Stomach (tissue), 8 donors: ENCODE measurements at regions not wholly inside any gene's neighbourhood (a gene's known extent, or its start where the extent isn't known, plus 50 kb on each side); places are given as distances from the start of the nearest gene placed in this dataset.
A peak's percentile ranks its signal among the peaks of the same experiment; 100 is the strongest.

Experiments used
- DNase-seq, 2 donors: peaks; one replicate each; pipeline versions ENCODE4 v3.0.0 to v3.0.0-alpha.2; 2013 to 2019
- H3K27ac ChIP-seq, 5 donors: fragments of 200-600 bp in 4 of 5; sonication (generic) in 4 of 5; one replicate each; pipeline ENCODE4 v1.5.1; 2013 to 2019; ENCODE audit warnings: mild to moderate bottlenecking in 1 of 5, moderate library complexity in 1 of 5
- H3K27me3 ChIP-seq, 3 donors: fragments of 200-600 bp; sonication (generic); one replicate each; pipeline ENCODE4 v1.5.1; 2017 to 2019; ENCODE audit warnings: mixed run types in 1 of 3
- H3K36me3 ChIP-seq, 4 donors: fragments of 200-600 bp; sonication (generic); 1 replicate in 3 of 4; 2 replicates in 1 of 4; pipeline ENCODE4 v1.5.1; 2016 to 2019
- H3K4me1 ChIP-seq, 4 donors: fragments of 200-600 bp; sonication (generic); one replicate each; pipeline ENCODE4 v1.5.1; 2016 to 2019
- H3K4me3 ChIP-seq, 4 donors: fragments of 200-600 bp; sonication (generic) in 3 of 4; one replicate each; pipeline ENCODE4 v1.5.1; 2016 to 2019; ENCODE audit warnings: mild to moderate bottlenecking in 1 of 4
- H3K9me3 ChIP-seq, 4 donors: fragments of 200-600 bp; sonication (generic); one replicate each; pipeline ENCODE4 v1.5.1; 2016 to 2019
- CTCF ChIP-seq, 7 experiments: fragments of 450-650 bp in 4 of 7; fragments of 200-600 bp in 3 of 7; sonication (generic) in 3 of 7; IDR thresholded peaks; one replicate each; pipeline ENCODE4 v1.5.1; 2016 to 2019; ENCODE audit warnings: antibody characterized with exemption in 7 of 7, control low read depth in 2 of 7, mild to moderate bottlenecking in 1 of 7
- EP300 ChIP-seq: sonication (generic); formaldehyde crosslinking; IDR thresholded peaks from one replicate; pipeline ENCODE4 v1.6.1; 2017; ENCODE audit warnings: antibody characterized with exemption
- POLR2A ChIP-seq, 4 donors: fragments of 450-650 bp; IDR thresholded peaks; one replicate each; pipeline ENCODE4 v1.6.1; 2016; ENCODE audit warnings: antibody characterized with exemption in 4 of 4, control low read depth in 2 of 4, mild to moderate bottlenecking in 1 of 4, moderate library complexity in 1 of 4
- POLR2AphosphoS5 ChIP-seq, 3 donors: sonication (generic); formaldehyde crosslinking; IDR thresholded peaks; one replicate each; pipeline ENCODE4 v1.6.1; 2016; ENCODE audit warnings: antibody characterized with exemption in 3 of 3
- WGBS, 5 donors: extraction: QIAGEN DNeasy Blood & Tissue Kit in 3 of 5; methylation state at CpG; one replicate each; pipeline versions ENCODE4 v1.1.5 to v1.1.7; 2013 to 2018; 5-methylcytosine and 5-hydroxymethylcytosine counted together
- intact Hi-C: fragments of 100-400 bp; cut with DNase I; formaldehyde crosslinking; loops from one replicate; pipeline ENCODE4 v1.15.1; 2023; ENCODE audit warnings: low total_unique reads
- donor health status: healthy with polysubstance abuse.
- donor health status: Bipolar disorder and iron deficiency.
- donor health status: healthy.

- WGBS, 5 donors, result 89 to 91% (median 90%) methylated on average over 22 to 26 of the region's 26 CpGs
- no peaks in the 10 kb centered on the region for H3K27me3 ChIP-seq
- TF ChIP-seq POLR2AphosphoS5 (IDR thresholded peaks at IDR 0.05) (no peak), POLR2A (IDR thresholded peaks at IDR 0.05) (no peak), CTCF (IDR thresholded peaks at IDR 0.05) (no peak), EP300 (no peak)
- H3K9me3 ChIP-seq, result peaks cover 0 to 4% (median 2%) of the 10 kb centered on the region in 4 donors
- H3K4me1 ChIP-seq, result no peaks in the 10 kb centered on the region
- no peak overlapping the region for H3K27ac ChIP-seq
- no peaks in the 10 kb centered on the region for H3K36me3 ChIP-seq
- peak in 1 of 2 donors; percentile 20 for DNase-seq
- intact Hi-C loops, result no loop called here
- no peak overlapping the region for H3K4me3 ChIP-seq
These were observed 210.5 kb upstream of the SHH start for GRCh38 chr7:156022483-156023459.

- no peak for TF ChIP-seq POLR2A (IDR thresholded peaks at IDR 0.05)
- no peak for TF ChIP-seq POLR2AphosphoS5 (IDR thresholded peaks at IDR 0.05)
- no peak for TF ChIP-seq EP300
- TF ChIP-seq CTCF (IDR thresholded peaks at IDR 0.05), result no peak
- H3K4me3 ChIP-seq, result no peak overlapping the region
- H3K27ac ChIP-seq, result no peak overlapping the region
- 78 to 91% (median 86%) methylated on average over 9 of the region's 9 CpGs for WGBS, 5 donors
- no peaks in the 10 kb centered on the region for H3K27me3 ChIP-seq
- no peaks in the 10 kb centered on the region for H3K36me3 ChIP-seq
- peaks cover 0 to 4% (median 2%) of the 10 kb centered on the region in 4 donors for H3K9me3 ChIP-seq
- DNase-seq, result no peak
- intact Hi-C loops, result no loop called here
- H3K4me1 ChIP-seq, result no peaks in the 10 kb centered on the region
These were observed 209.2 kb upstream of the SHH start for GRCh38 chr7:156021471-156021870.

- 78 to 83% (median 79%) methylated on average over 5 of the region's 5 CpGs for WGBS, 5 donors
- peaks cover 0 to 4% (median 2%) of the 10 kb centered on the region in 4 donors for H3K9me3 ChIP-seq
- no peaks in the 10 kb centered on the region for H3K36me3 ChIP-seq
- intact Hi-C loops, result no loop called here
- H3K4me1 ChIP-seq, result no peaks in the 10 kb centered on the region
- no peak for TF ChIP-seq EP300
- no peak for TF ChIP-seq CTCF (IDR thresholded peaks at IDR 0.05)
- no peak for TF ChIP-seq POLR2AphosphoS5 (IDR thresholded peaks at IDR 0.05)
- TF ChIP-seq POLR2A (IDR thresholded peaks at IDR 0.05), result no peak
- no peak overlapping the region for H3K4me3 ChIP-seq
- no peak for DNase-seq
- no peak overlapping the region for H3K27ac ChIP-seq
- peaks cover 0 to 2% (median 0%) of the 10 kb centered on the region in 3 donors for H3K27me3 ChIP-seq
These were observed 208.3 kb upstream of the SHH start for GRCh38 chr7:156020566-156020965.

- DNase-seq, result peak in 1 of 2 donors; percentile 20
- Histone ChIP-seq H3K27me3 (peaks cover 0 to 4% (median 0%) of the 10 kb centered on the region in 3 donors), H3K4me3 (no peak overlapping the region), H3K4me1 (no peaks in the 10 kb centered on the region), H3K36me3 (no peaks in the 10 kb centered on the region), H3K27ac (no peak overlapping the region), H3K9me3 (peaks cover 0 to 4% (median 2%) of the 10 kb centered on the region in 4 donors)
- TF ChIP-seq EP300 (no peak), CTCF (IDR thresholded peaks at IDR 0.05) (no peak), POLR2A (IDR thresholded peaks at IDR 0.05) (no peak), POLR2AphosphoS5 (IDR thresholded peaks at IDR 0.05) (no peak)
- 83 to 91% (median 89%) methylated on average over 13 of the region's 13 CpGs for WGBS, 5 donors
- intact Hi-C loops, result no loop called here
These were observed 207.7 kb upstream of the SHH start for GRCh38 chr7:156019776-156020565.
